PC-9 (cell line): ENCODE measurements at regions not wholly inside any gene's neighbourhood (a gene's known extent, or its start where the extent isn't known, plus 50 kb on each side); places are given as distances from the start of the nearest gene placed in this dataset.

Source experiments
- BruUV-seq: library from RNA; stranded (reverse); fragments of 400-500 nt; replicated peaks from 2 replicates; lab custom pipeline; 2021; lab: Mats Ljungman, UMichigan
- CTCF ChIA-PET: fragments of 300-600 bp; sonication (Branson Sonifier 250); formaldehyde crosslinking; loops from one replicate; lab custom pipeline; 2022; ENCODE audit warnings: antibody characterized with exemption; lab: Charles Lee
- POLR2A ChIA-PET: fragments of 300-600 bp; sonication (Branson Sonifier 250); formaldehyde crosslinking; loops from one replicate; lab custom pipeline; 2022; ENCODE audit warnings: antibody characterized with exemption; ENCODE audit not compliant: unreplicated experiment; lab: Charles Lee
- DNase-seq, 2 experiments: peaks; one replicate each; pipeline versions ENCODE4 v3.0.0 to v3.0.0-alpha.2; 2015 to 2022; ENCODE audit warnings: mixed read lengths in 1 of 2
- H2AFZ ChIP-seq: fragments of 200-600 bp; sonication (generic); 2 replicates; pipeline ENCODE4 v1.8.1; 2017; ENCODE audit warnings: antibody characterized with exemption
- H3F3A ChIP-seq: fragments of 200-600 bp; sonication (generic); 2 replicates; pipeline ENCODE4 v1.8.1; 2017; ENCODE audit warnings: antibody characterized with exemption, mild to moderate bottlenecking, low read depth; ENCODE audit not compliant: insufficient read depth
- H3K27ac ChIP-seq: fragments of 200-600 bp; sonication (generic); 2 replicates; pipeline ENCODE4 v1.6.1; 2016; ENCODE audit warnings: mixed run types
- H3K27me3 ChIP-seq: fragments of 200-600 bp; sonication (generic); 2 replicates; pipeline ENCODE4 v1.6.1; 2016; ENCODE audit warnings: low read depth, mixed run types; ENCODE audit not compliant: insufficient read depth
- H3K36me3 ChIP-seq: fragments of 200-600 bp; sonication (generic); 2 replicates; pipeline ENCODE4 v1.6.1; 2016; ENCODE audit warnings: low read depth, mixed run types
- H3K4me1 ChIP-seq: fragments of 200-600 bp; sonication (generic); replicated peaks from 2 replicates; pipeline ENCODE4 v1.6.1; 2016; ENCODE audit warnings: mixed run types; ENCODE audit not compliant: insufficient read depth
- H3K4me2 ChIP-seq: fragments of 200-600 bp; sonication (generic); 2 replicates; pipeline ENCODE4 v1.6.1; 2017; ENCODE audit warnings: mixed run types
- H3K4me3 ChIP-seq: fragments of 200-600 bp; sonication (generic); 2 replicates; pipeline ENCODE4 v1.6.1; 2016; ENCODE audit warnings: mixed run types
- H3K79me2 ChIP-seq: fragments of 200-600 bp; sonication (generic); 2 replicates; pipeline ENCODE4 v1.6.1; 2017; ENCODE audit warnings: low read depth, mixed run types
- H3K9me2 ChIP-seq: fragments of 200-600 bp; sonication (generic); 2 replicates; pipeline ENCODE4 v1.8.1; 2017; ENCODE audit warnings: mild to moderate bottlenecking; ENCODE audit not compliant: insufficient read depth
- H3K9me3 ChIP-seq: fragments of 200-600 bp; sonication (generic); 2 replicates; pipeline ENCODE4 v1.8.1; 2016; ENCODE audit warnings: low read depth; ENCODE audit not compliant: insufficient read depth
- H4K20me1 ChIP-seq: fragments of 200-600 bp; sonication (generic); 2 replicates; pipeline ENCODE4 v1.8.1; 2017; ENCODE audit not compliant: insufficient read depth
- CTCF ChIP-seq: fragments of 200-600 bp; sonication (generic); conservative IDR thresholded peaks from 2 replicates; pipeline ENCODE4 v1.6.1; 2017; ENCODE audit warnings: mixed run types, antibody characterized with exemption, mild to moderate bottlenecking, moderate library complexity
- EZH2 ChIP-seq: fragments of 200-600 bp; sonication (generic); IDR thresholded peaks from 2 replicates; pipeline ENCODE4 v1.8.0; 2017; ENCODE audit warnings: antibody characterized with exemption, low read depth
- intact Hi-C: fragments of 100-400 bp; cut with micrococcal nuclease; formaldehyde crosslinking; loops from one replicate; pipeline ENCODE4 v1.10.0; 2022; ENCODE audit not compliant: unreplicated experiment

- Histone ChIP-seq H4K20me1 (no peaks in the 10 kb centered on the region), H3K4me2 (no peak overlapping the region), H3K27me3 (no peaks in the 10 kb centered on the region), H3K9me3 (no peaks in the 10 kb centered on the region), H3K79me2 (no peaks in the 10 kb centered on the region), H3K36me3 (no peaks in the 10 kb centered on the region), H3F3A (no peaks in the 10 kb centered on the region), H3K4me3 (no peak overlapping the region), H3K9me2 (no peaks in the 10 kb centered on the region), H2AFZ (no peak overlapping the region), H3K27ac (no peak overlapping the region), H3K4me1 (no peaks in the 10 kb centered on the region)
- TF ChIP-seq CTCF (no peak), EZH2 (no peak)
- intact Hi-C loops: no loop called here
- ChIA-PET CTCF (no interaction called here), POLR2A (no interaction called here)
- DNase-seq: no peak
- BruUV-seq: no TSS peak
Measured at GRCh38 chr4:60617731-60618130, 582.4 kb upstream of the ADGRL3 start.

- H3K79me2 ChIP-seq: no peaks in the 10 kb centered on the region
- no peaks in the 10 kb centered on the region for H3K27me3 ChIP-seq
- TF ChIP-seq EZH2 (no peak), CTCF (no peak)
- H4K20me1 ChIP-seq: no peaks in the 10 kb centered on the region
- H3K27ac ChIP-seq: no peak overlapping the region
- no peaks in the 10 kb centered on the region for H3K36me3 ChIP-seq
- intact Hi-C loops: no loop called here
- no peak overlapping the region for H3K4me2 ChIP-seq
- no peaks in the 10 kb centered on the region for H3K9me3 ChIP-seq
- POLR2A ChIA-PET: no interaction called here
- H2AFZ ChIP-seq: no peak overlapping the region
- DNase-seq: no peak
- no peaks in the 10 kb centered on the region for H3K9me2 ChIP-seq
- no peak overlapping the region for H3K4me3 ChIP-seq
- no peaks in the 10 kb centered on the region for H3F3A ChIP-seq
- CTCF ChIA-PET: no interaction called here
- no TSS peak for BruUV-seq
- H3K4me1 ChIP-seq: no peaks in the 10 kb centered on the region
Measured at GRCh38 chr4:60619531-60620305, 580.4 kb upstream of the ADGRL3 start.

GRCh38 chr4:60637976-60638375 is 562.1 kb upstream of the ADGRL3 start:
- no TSS peak for BruUV-seq
- Histone ChIP-seq H4K20me1 (no peaks in the 10 kb centered on the region), H2AFZ (no peak overlapping the region), H3K27ac (no peak overlapping the region), H3K4me2 (no peak overlapping the region), H3K9me3 (no peaks in the 10 kb centered on the region), H3F3A (no peaks in the 10 kb centered on the region), H3K27me3 (no peaks in the 10 kb centered on the region), H3K4me1 (no peaks in the 10 kb centered on the region), H3K4me3 (no peak overlapping the region), H3K9me2 (no peaks in the 10 kb centered on the region), H3K79me2 (no peaks in the 10 kb centered on the region), H3K36me3 (no peaks in the 10 kb centered on the region)
- intact Hi-C loops: no loop called here
- ChIA-PET POLR2A (no interaction called here), CTCF (no interaction called here)
- no peak for TF ChIP-seq EZH2
- TF ChIP-seq CTCF: no peak
- DNase-seq: no peak
